Effector CD8-positive, alpha-beta T cell (primary cell): ENCODE measurements at regions not wholly inside any gene's neighbourhood (a gene's known extent, or its start where the extent isn't known, plus 50 kb on each side); places are given as distances from the start of the nearest gene placed in this dataset.
"Not testable (repeated sequence)": the region's sequence is repeated elsewhere in the genome, so short reads cannot be mapped to it uniquely, and the experiment has no call there.

Source experiments
- DNase-seq: peaks from one replicate; lab custom pipeline; 2025; lab: John Stamatoyannopoulos, UW

- DNase-seq = no peak
Measured at GRCh38 chr6:156191895-156192294, 585.3 kb upstream of the ARID1B start.

GRCh38 chr6:156191390-156191789 lies 585.8 kb upstream of the ARID1B start:
- not testable (repeated sequence) for DNase-seq

GRCh38 chr6:156190270-156190669 lies 586.9 kb upstream of the ARID1B start:
- DNase-seq = no peak

- DNase-seq = no peak
Measured at GRCh38 chr6:156189714-156190113, 587.5 kb upstream of the ARID1B start.

- DNase-seq = no peak
Measured at GRCh38 chr6:156189195-156189594, 588.0 kb upstream of the ARID1B start.

GRCh38 chr6:156185113-156185512 lies 592.1 kb upstream of the ARID1B start:
- DNase-seq = no peak

- DNase-seq = no peak
Measured at GRCh38 chr6:156183678-156184077, 593.5 kb upstream of the ARID1B start.

GRCh38 chr6:156182356-156182755 lies 594.8 kb upstream of the ARID1B start:
- DNase-seq = no peak

- no peak for DNase-seq
Measured at GRCh38 chr6:156181506-156181905, 595.7 kb upstream of the ARID1B start.

GRCh38 chr6:156175971-156176421 lies 601.2 kb upstream of the ARID1B start:
- DNase-seq = no peak

GRCh38 chr6:156175433-156175832 lies 601.7 kb upstream of the ARID1B start:
- no peak for DNase-seq

GRCh38 chr6:156174031-156174890 lies 602.9 kb upstream of the ARID1B start:
- DNase-seq = no peak

- no peak for DNase-seq
Measured at GRCh38 chr6:156169371-156169770, 607.8 kb upstream of the ARID1B start.

- DNase-seq = no peak
Measured at GRCh38 chr6:156167625-156168071, 609.5 kb upstream of the ARID1B start.

GRCh38 chr6:156167016-156167624 lies 610.1 kb upstream of the ARID1B start:
- no peak for DNase-seq

- no peak for DNase-seq
Measured at GRCh38 chr6:156166093-156166492, 611.1 kb upstream of the ARID1B start.

GRCh38 chr6:156164701-156165452 lies 612.3 kb upstream of the ARID1B start:
- no peak for DNase-seq

- DNase-seq = no peak
Measured at GRCh38 chr6:156163311-156163710, 613.9 kb upstream of the ARID1B start.

- DNase-seq = no peak
Measured at GRCh38 chr6:156161471-156161870, 615.7 kb upstream of the ARID1B start.

- DNase-seq = no peak
Measured at GRCh38 chr6:156160795-156161165, 616.4 kb upstream of the ARID1B start.

GRCh38 chr6:156160007-156160794 lies 617.0 kb upstream of the ARID1B start:
- DNase-seq = no peak

- no peak for DNase-seq
Measured at GRCh38 chr6:156154896-156155295, 622.3 kb upstream of the ARID1B start.
